ENCODE measurements at regions not wholly inside any gene's neighbourhood (a gene's known extent, or its start where the extent isn't known, plus 50 kb on each side); places are given as distances from the start of the nearest gene placed in this dataset.

- Histone ChIP-seq H3K4me3 (ENCODE audit: low read length in 2 of 2) (no peak overlapping the region), H2BK5ac (ENCODE audit: low read length) (no peak overlapping the region), H3K9me3 (replicated peaks in 1 of 2; ENCODE audit: control insufficient read depth in 2 of 2, insufficient read depth in 1 of 2, low read depth in 1 of 2, low read length in 2 of 2) (no peaks in the 10 kb centered on the region), H2AFZ (ENCODE audit: low read length) (no peak overlapping the region), H2BK12ac (ENCODE audit: low read length) (no peak overlapping the region), H4K8ac (ENCODE audit: low read depth, low read length) (no peak overlapping the region), H3K79me1 (ENCODE audit: low read depth, low read length) (no peaks in the 10 kb centered on the region), H2AK5ac (ENCODE audit: low read depth, low read length) (no peak overlapping the region), H2BK15ac (ENCODE audit: low read length) (no peak overlapping the region), H3K14ac (ENCODE audit: low read length) (no peak overlapping the region), H3K23ac (ENCODE audit: low read depth, low read length, poor library complexity) (no peak overlapping the region), H3K9ac (ENCODE audit: low read depth, low read length, poor library complexity) (no peak overlapping the region), H2BK120ac (ENCODE audit: low read depth, low read length) (no peak overlapping the region), H3K4ac (ENCODE audit: low read length) (no peak overlapping the region), H4K91ac (ENCODE audit: low read depth, low read length, poor library complexity) (no peak overlapping the region), H3K27me3 (ENCODE audit: control insufficient read depth in 3 of 3, insufficient read depth in 3 of 3, low read depth in 1 of 3, low read length in 3 of 3) (no peaks in the 10 kb centered on the region), H3K4me2 (ENCODE audit: insufficient read depth, low read length, poor library complexity, severe bottlenecking) (no peak overlapping the region), H3K4me1 (ENCODE audit: control insufficient read depth in 2 of 2, insufficient read depth in 1 of 2, low read depth in 1 of 2, low read length in 2 of 2) (no peaks in the 10 kb centered on the region), H3K18ac (ENCODE audit: low read length) (no peak overlapping the region), H3K27ac (replicated peaks; ENCODE audit: low read length) (no peak overlapping the region), H3K36me3 (replicated peaks in 1 of 2; ENCODE audit: control insufficient read depth in 2 of 2, insufficient read depth in 2 of 2, low read length in 2 of 2) (no peaks in the 10 kb centered on the region)
- no CpG with 5 or more reads among the region's 4 CpGs for WGBS, 2 donors (ENCODE audit: extremely low coverage in 2 of 2, insufficient read length in 2 of 2, insufficient replicate concordance in 1 of 2)
- DNase-seq (ENCODE audit: low spot score), result no peak
Observed at GRCh38 chr3:70421506-70421905, 109.1 kb upstream of the MDFIC2 start.

DNA sequence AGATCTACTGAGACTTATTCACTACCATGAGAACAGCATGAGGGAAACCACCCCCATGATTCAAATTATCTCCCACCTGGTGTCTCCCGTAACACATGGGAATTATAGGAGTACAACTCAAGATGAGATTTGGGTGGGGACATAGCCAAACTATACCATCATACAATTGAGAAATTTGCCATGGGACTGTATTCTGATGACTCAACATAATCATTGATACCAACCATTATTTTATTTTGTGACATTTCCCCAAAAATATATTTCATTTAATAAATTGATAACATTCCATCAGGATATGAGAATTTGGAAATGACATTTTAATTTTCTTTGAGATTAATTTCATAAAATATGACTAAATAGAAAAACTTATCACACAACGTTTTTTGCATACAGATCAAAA lies 96.6 kb upstream of the MDFIC2 start:
- H3K9me3 ChIP-seq (replicated peaks in 1 of 2; ENCODE audit: control insufficient read depth in 2 of 2, insufficient read depth in 1 of 2, low read depth in 1 of 2, low read length in 2 of 2), result no peaks in the 10 kb centered on the region
- H2BK12ac ChIP-seq (ENCODE audit: low read length), result no peak overlapping the region
- no peak overlapping the region for H2BK5ac ChIP-seq (ENCODE audit: low read length)
- no peak overlapping the region for H2AK5ac ChIP-seq (ENCODE audit: low read depth, low read length)
- no peak overlapping the region for H2BK15ac ChIP-seq (ENCODE audit: low read length)
- no peaks in the 10 kb centered on the region for H3K79me1 ChIP-seq (ENCODE audit: low read depth, low read length)
- no peak overlapping the region for H3K27ac ChIP-seq (replicated peaks; ENCODE audit: low read length)
- H4K91ac ChIP-seq (ENCODE audit: low read depth, low read length, poor library complexity), result no peak overlapping the region
- no peak overlapping the region for H3K23ac ChIP-seq (ENCODE audit: low read depth, low read length, poor library complexity)
- H3K4ac ChIP-seq (ENCODE audit: low read length), result no peak overlapping the region
- no peak overlapping the region for H2BK120ac ChIP-seq (ENCODE audit: low read depth, low read length)
- no peak overlapping the region for H2AFZ ChIP-seq (ENCODE audit: low read length)
- H3K4me2 ChIP-seq (ENCODE audit: insufficient read depth, low read length, poor library complexity, severe bottlenecking), result no peak overlapping the region
- no peaks in the 10 kb centered on the region for H3K4me1 ChIP-seq (ENCODE audit: control insufficient read depth in 2 of 2, insufficient read depth in 1 of 2, low read depth in 1 of 2, low read length in 2 of 2)
- H3K36me3 ChIP-seq (replicated peaks in 1 of 2; ENCODE audit: control insufficient read depth in 2 of 2, insufficient read depth in 2 of 2, low read length in 2 of 2), result no peaks in the 10 kb centered on the region
- H3K4me3 ChIP-seq (ENCODE audit: low read length in 2 of 2), result no peak overlapping the region
- no peak for DNase-seq (ENCODE audit: low spot score)
- no peak overlapping the region for H4K8ac ChIP-seq (ENCODE audit: low read depth, low read length)
- H3K14ac ChIP-seq (ENCODE audit: low read length), result no peak overlapping the region
- H3K18ac ChIP-seq (ENCODE audit: low read length), result no peak overlapping the region
- no CpG with 5 or more reads among the region's 2 CpGs for WGBS, 2 donors (ENCODE audit: extremely low coverage in 2 of 2, insufficient read length in 2 of 2, insufficient replicate concordance in 1 of 2)
- H3K9ac ChIP-seq (ENCODE audit: low read depth, low read length, poor library complexity), result no peak overlapping the region
- H3K27me3 ChIP-seq (ENCODE audit: control insufficient read depth in 3 of 3, insufficient read depth in 3 of 3, low read depth in 1 of 3, low read length in 3 of 3), result no peaks in the 10 kb centered on the region

GRCh38 chr3:70400194-70400593 lies 87.8 kb upstream of the MDFIC2 start:
- Histone ChIP-seq H2BK5ac (ENCODE audit: low read length) (no peak overlapping the region), H3K9me3 (replicated peaks in 1 of 2; ENCODE audit: control insufficient read depth in 2 of 2, insufficient read depth in 1 of 2, low read depth in 1 of 2, low read length in 2 of 2) (no peaks in the 10 kb centered on the region), H2AFZ (ENCODE audit: low read length) (no peak overlapping the region), H3K4me2 (ENCODE audit: insufficient read depth, low read length, poor library complexity, severe bottlenecking) (no peak overlapping the region), H3K23ac (ENCODE audit: low read depth, low read length, poor library complexity) (no peak overlapping the region), H3K27ac (replicated peaks; ENCODE audit: low read length) (no peak overlapping the region), H2BK12ac (ENCODE audit: low read length) (no peak overlapping the region), H3K14ac (ENCODE audit: low read length) (no peak overlapping the region), H2BK120ac (ENCODE audit: low read depth, low read length) (no peak overlapping the region), H3K4ac (ENCODE audit: low read length) (no peak overlapping the region), H3K27me3 (ENCODE audit: control insufficient read depth in 3 of 3, insufficient read depth in 3 of 3, low read depth in 1 of 3, low read length in 3 of 3) (no peaks in the 10 kb centered on the region), H2BK15ac (ENCODE audit: low read length) (no peak overlapping the region), H3K4me1 (ENCODE audit: control insufficient read depth in 2 of 2, insufficient read depth in 1 of 2, low read depth in 1 of 2, low read length in 2 of 2) (no peaks in the 10 kb centered on the region), H3K18ac (ENCODE audit: low read length) (no peak overlapping the region), H3K36me3 (replicated peaks in 1 of 2; ENCODE audit: control insufficient read depth in 2 of 2, insufficient read depth in 2 of 2, low read length in 2 of 2) (no peaks in the 10 kb centered on the region), H3K4me3 (ENCODE audit: low read length in 2 of 2) (no peak overlapping the region), H3K9ac (ENCODE audit: low read depth, low read length, poor library complexity) (no peak overlapping the region), H2AK5ac (ENCODE audit: low read depth, low read length) (no peak overlapping the region), H4K91ac (ENCODE audit: low read depth, low read length, poor library complexity) (no peak overlapping the region), H4K8ac (ENCODE audit: low read depth, low read length) (no peak overlapping the region), H3K79me1 (ENCODE audit: low read depth, low read length) (no peaks in the 10 kb centered on the region)
- no peak for DNase-seq (ENCODE audit: low spot score)
- no CpG with 5 or more reads among the region's 3 CpGs for WGBS, 2 donors (ENCODE audit: extremely low coverage in 2 of 2, insufficient read length in 2 of 2, insufficient replicate concordance in 1 of 2)

GRCh38 chr3:70393881-70394612 lies 81.6 kb upstream of the MDFIC2 start:
- H2BK120ac ChIP-seq (ENCODE audit: low read depth, low read length), result no peak overlapping the region

More at GRCh38 chr3:70393881-70394612, 81.6 kb upstream of the MDFIC2 start:
- Histone ChIP-seq H3K23ac (ENCODE audit: low read depth, low read length, poor library complexity) (no peak overlapping the region), H3K4me3 (ENCODE audit: low read length in 2 of 2) (no peak overlapping the region), H3K27me3 (ENCODE audit: control insufficient read depth in 3 of 3, insufficient read depth in 3 of 3, low read depth in 1 of 3, low read length in 3 of 3) (no peaks in the 10 kb centered on the region), H3K4me1 (ENCODE audit: control insufficient read depth in 2 of 2, insufficient read depth in 1 of 2, low read depth in 1 of 2, low read length in 2 of 2) (no peaks in the 10 kb centered on the region), H2AFZ (ENCODE audit: low read length) (no peak overlapping the region), H4K91ac (ENCODE audit: low read depth, low read length, poor library complexity) (no peak overlapping the region), H4K8ac (ENCODE audit: low read depth, low read length) (no peak overlapping the region), H2BK5ac (ENCODE audit: low read length) (no peak overlapping the region), H3K14ac (ENCODE audit: low read length) (no peak overlapping the region), H2BK12ac (ENCODE audit: low read length) (no peak overlapping the region), H2AK5ac (ENCODE audit: low read depth, low read length) (no peak overlapping the region), H3K27ac (replicated peaks; ENCODE audit: low read length) (no peak overlapping the region), H3K18ac (ENCODE audit: low read length) (no peak overlapping the region), H2BK15ac (ENCODE audit: low read length) (no peak overlapping the region), H3K9me3 (replicated peaks in 1 of 2; ENCODE audit: control insufficient read depth in 2 of 2, insufficient read depth in 1 of 2, low read depth in 1 of 2, low read length in 2 of 2) (no peaks in the 10 kb centered on the region), H3K36me3 (replicated peaks in 1 of 2; ENCODE audit: control insufficient read depth in 2 of 2, insufficient read depth in 2 of 2, low read length in 2 of 2) (no peaks in the 10 kb centered on the region), H3K4me2 (ENCODE audit: insufficient read depth, low read length, poor library complexity, severe bottlenecking) (no peak overlapping the region), H3K9ac (ENCODE audit: low read depth, low read length, poor library complexity) (no peak overlapping the region), H3K4ac (ENCODE audit: low read length) (no peak overlapping the region), H3K79me1 (ENCODE audit: low read depth, low read length) (no peaks in the 10 kb centered on the region)
- no peak for DNase-seq (ENCODE audit: low spot score)
- WGBS, 2 donors (ENCODE audit: extremely low coverage in 2 of 2, insufficient read length in 2 of 2, insufficient replicate concordance in 1 of 2), result no CpG with 5 or more reads among the region's 11 CpGs
